Body of pancreas (tissue), 4 donors: ENCODE measurements at regions not wholly inside any gene's neighbourhood (a gene's known extent, or its start where the extent isn't known, plus 50 kb on each side); places are given as distances from the start of the nearest gene placed in this dataset.

Source experiments
- POLR2A ChIP-seq, 3 donors: fragments of 450-650 bp; IDR thresholded peaks; one replicate each; pipeline ENCODE4 v1.6.1; 2016; ENCODE audit warnings: antibody characterized with exemption in 3 of 3, mild to moderate bottlenecking in 2 of 3
- TF ChIP-seq, protein P1 (sequence below), 7 experiments: fragments of 450-650 bp in 4 of 7; fragments of 200-600 bp in 3 of 7; sonication (generic) in 3 of 7; IDR thresholded peaks; one replicate each; pipeline ENCODE4 v1.5.1; 2016 to 2019; ENCODE audit warnings: antibody characterized with exemption in 7 of 7

DNA sequence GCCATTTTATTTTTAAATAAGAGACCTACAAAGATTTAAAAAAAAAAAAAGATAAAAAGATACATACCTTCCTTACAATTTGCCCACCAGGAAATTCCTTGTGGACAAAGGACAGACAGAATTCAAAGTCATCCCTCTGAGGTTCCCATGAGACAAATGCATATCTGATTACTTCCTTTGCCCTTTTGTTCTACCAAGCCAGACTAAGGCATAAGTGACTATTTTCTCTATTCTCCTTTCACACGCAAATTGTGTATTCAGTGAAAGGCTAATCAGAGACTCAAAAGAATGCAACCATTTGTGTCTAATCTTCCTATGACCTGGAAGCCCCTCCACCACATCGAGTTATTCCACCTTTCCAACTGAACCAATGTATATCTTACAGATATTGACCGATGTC is 691.7 kb downstream of the FAM133A start:
- TF ChIP-seq, protein P1, sequence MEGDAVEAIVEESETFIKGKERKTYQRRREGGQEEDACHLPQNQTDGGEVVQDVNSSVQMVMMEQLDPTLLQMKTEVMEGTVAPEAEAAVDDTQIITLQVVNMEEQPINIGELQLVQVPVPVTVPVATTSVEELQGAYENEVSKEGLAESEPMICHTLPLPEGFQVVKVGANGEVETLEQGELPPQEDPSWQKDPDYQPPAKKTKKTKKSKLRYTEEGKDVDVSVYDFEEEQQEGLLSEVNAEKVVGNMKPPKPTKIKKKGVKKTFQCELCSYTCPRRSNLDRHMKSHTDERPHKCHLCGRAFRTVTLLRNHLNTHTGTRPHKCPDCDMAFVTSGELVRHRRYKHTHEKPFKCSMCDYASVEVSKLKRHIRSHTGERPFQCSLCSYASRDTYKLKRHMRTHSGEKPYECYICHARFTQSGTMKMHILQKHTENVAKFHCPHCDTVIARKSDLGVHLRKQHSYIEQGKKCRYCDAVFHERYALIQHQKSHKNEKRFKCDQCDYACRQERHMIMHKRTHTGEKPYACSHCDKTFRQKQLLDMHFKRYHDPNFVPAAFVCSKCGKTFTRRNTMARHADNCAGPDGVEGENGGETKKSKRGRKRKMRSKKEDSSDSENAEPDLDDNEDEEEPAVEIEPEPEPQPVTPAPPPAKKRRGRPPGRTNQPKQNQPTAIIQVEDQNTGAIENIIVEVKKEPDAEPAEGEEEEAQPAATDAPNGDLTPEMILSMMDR (IDR thresholded peaks at IDR 0.05): no peak
- no peak for TF ChIP-seq POLR2A (IDR thresholded peaks at IDR 0.05)
